IPS-20b (cell line): ENCODE measurements at regions not wholly inside any gene's neighbourhood (a gene's known extent, or its start where the extent isn't known, plus 50 kb on each side); places are given as distances from the start of the nearest gene placed in this dataset.
"Not testable (repeated sequence)": the region's sequence is repeated elsewhere in the genome, so short reads cannot be mapped to it uniquely, and the experiment has no call there.

Experiments
- H3K27ac ChIP-seq: one replicate; pipeline ENCODE4 v1.5.1; 2013; ENCODE audit warnings: low read length
- H3K27me3 ChIP-seq: 2 replicates; pipeline ENCODE4 v1.6.1; 2013; ENCODE audit warnings: mild to moderate bottlenecking, low read length, inconsistent platforms; ENCODE audit not compliant: insufficient read depth
- H3K36me3 ChIP-seq: 2 replicates; pipeline ENCODE4 v1.6.1; 2013; ENCODE audit warnings: low read depth, mild to moderate bottlenecking, inconsistent platforms, low read length, moderate library complexity; ENCODE audit not compliant: insufficient read depth
- H3K4me1 ChIP-seq: 2 replicates; pipeline ENCODE4 v1.6.1; 2013; ENCODE audit warnings: mild to moderate bottlenecking, control low read depth, inconsistent platforms, low read length, moderate library complexity; ENCODE audit not compliant: insufficient read depth
- H3K4me3 ChIP-seq: 2 replicates; pipeline ENCODE4 v1.5.1; 2013; ENCODE audit warnings: mild to moderate bottlenecking, low read length, inconsistent platforms
- H3K9ac ChIP-seq: 2 replicates; pipeline ENCODE4 v1.6.1; 2013; ENCODE audit warnings: low read depth, mild to moderate bottlenecking, inconsistent platforms, low read length, moderate library complexity
- H3K9me3 ChIP-seq: 2 replicates; pipeline ENCODE4 v1.6.1; 2013; ENCODE audit warnings: mild to moderate bottlenecking, low read depth, low read length, inconsistent platforms; ENCODE audit not compliant: insufficient read depth

DNA sequence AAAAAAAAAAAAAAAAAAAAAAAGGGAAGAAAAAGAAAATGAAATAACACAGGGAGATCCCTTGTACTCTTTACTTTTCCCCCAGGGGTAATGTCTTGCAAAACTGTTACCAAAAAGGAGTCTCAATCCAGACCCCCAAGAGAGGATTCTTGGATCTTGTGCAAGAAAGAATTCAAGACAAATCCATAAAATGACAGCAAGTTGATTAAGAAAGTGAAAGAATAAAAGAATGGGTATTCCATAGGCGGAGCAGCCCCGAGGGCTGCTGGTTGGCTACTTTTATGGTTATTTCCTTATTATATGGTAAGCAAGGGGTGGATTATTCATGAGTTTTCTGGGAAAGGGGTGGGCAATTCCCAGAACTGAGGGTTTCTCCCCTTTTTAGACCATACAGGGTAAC, 604.3 kb upstream of the AMELY start:
- no peak overlapping the region for H3K4me3 ChIP-seq
- no peaks in the 10 kb centered on the region for H3K9me3 ChIP-seq
- no peaks in the 10 kb centered on the region for H3K27me3 ChIP-seq
- no peak overlapping the region for H3K9ac ChIP-seq
- H3K36me3 ChIP-seq: no peaks in the 10 kb centered on the region
- H3K4me1 ChIP-seq: no peaks in the 10 kb centered on the region
- no peak overlapping the region for H3K27ac ChIP-seq

- no peak overlapping the region for H3K27ac ChIP-seq
- no peak overlapping the region for H3K9ac ChIP-seq
- no peaks in the 10 kb centered on the region for H3K4me1 ChIP-seq
- H3K27me3 ChIP-seq: no peaks in the 10 kb centered on the region
- H3K4me3 ChIP-seq: no peak overlapping the region
- H3K36me3 ChIP-seq: no peaks in the 10 kb centered on the region
- no peaks in the 10 kb centered on the region for H3K9me3 ChIP-seq
These were observed 591.3 kb upstream of the AMELY start for GRCh38 chrY:7502896-7503295.

DNA sequence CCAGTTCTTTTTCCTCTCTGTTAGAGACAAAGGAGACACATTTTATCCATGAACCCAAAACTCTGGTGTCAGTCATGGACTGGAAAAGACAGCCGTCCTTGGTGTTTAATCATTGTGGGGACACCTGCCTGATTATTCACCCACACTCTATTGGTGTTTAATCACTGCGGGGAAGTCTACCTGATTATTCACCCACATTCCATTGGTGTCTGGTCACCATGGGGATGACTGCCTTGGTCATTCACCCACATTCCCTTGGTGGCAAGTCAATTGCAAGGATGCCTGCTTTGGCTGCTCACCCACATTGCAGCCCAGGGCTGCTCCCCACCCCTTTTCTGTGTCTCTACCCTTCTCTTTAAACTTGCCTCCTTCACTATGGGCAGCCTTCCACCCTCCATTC, 589.7 kb upstream of the AMELY start:
- no peak overlapping the region for H3K27ac ChIP-seq
- H3K4me3 ChIP-seq: no peak overlapping the region
- H3K9ac ChIP-seq: no peak overlapping the region
- H3K36me3 ChIP-seq: no peaks in the 10 kb centered on the region
- no peaks in the 10 kb centered on the region for H3K4me1 ChIP-seq
- no peaks in the 10 kb centered on the region for H3K9me3 ChIP-seq
- H3K27me3 ChIP-seq: no peaks in the 10 kb centered on the region

GRCh38 chrY:7496001-7496400, 584.4 kb upstream of the AMELY start:
- Histone ChIP-seq H3K9ac (no peak overlapping the region), H3K4me1 (no peaks in the 10 kb centered on the region), H3K27me3 (no peaks in the 10 kb centered on the region), H3K36me3 (no peaks in the 10 kb centered on the region), H3K27ac (no peak overlapping the region), H3K9me3 (no peaks in the 10 kb centered on the region), H3K4me3 (no peak overlapping the region)

DNA sequence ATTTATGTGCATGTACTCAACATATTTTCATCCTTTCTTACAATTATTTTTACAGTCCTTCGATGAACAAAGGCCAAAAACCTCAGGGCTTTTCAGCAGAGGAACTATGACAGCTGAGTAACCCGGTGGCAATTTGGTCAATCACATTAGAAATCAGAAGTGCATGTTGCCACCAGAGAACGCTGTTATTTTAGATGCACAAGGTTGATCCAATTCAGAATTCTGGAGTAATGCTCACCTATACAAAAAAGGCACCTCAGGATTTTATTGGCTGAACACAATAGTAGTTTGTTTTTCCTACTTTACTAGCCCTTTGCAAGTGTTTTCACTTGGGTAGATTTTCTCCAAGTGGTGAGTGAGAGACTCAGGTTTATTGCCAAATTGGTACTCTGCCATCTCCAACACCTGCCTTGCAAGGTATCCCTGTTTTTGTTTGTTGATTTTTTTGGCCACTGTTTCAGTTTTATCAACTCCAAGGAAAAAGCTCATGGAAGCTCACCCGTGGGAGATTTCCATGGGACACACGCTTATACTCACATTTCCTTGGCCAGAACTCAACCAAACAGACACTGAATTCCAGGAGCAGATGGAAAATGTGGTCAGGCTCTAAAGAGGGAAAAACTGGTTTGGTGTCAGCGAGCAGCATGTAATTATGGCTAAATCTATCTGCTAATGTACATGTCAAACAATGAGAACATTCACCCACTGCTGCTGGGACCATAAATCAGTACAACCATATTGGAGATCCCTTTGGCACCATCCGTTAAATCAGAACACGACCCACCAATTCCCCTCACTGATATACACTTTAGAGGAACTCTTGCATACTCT, 573.1 kb upstream of the AMELY start:
- H3K4me3 ChIP-seq: not testable (repeated sequence)

DNA sequence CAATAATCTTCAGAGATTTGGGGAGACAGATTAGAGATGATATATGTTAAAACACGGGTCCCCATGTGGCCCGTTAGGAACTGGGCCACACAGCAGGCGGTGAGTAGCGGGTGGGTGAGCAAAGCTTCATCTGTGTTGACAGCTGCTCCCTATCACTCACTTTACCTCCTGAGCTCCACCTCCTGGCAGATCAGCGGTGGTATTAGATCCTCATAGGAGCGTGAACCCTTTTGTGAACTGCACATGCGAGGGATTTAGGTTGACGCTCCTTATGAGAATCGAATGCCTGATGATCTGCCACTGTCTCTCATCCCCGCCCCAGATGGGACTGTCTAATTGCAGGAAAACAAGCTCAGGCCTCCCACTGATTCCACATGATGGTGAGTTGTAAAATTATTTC, 560.4 kb upstream of the AMELY start:
- Histone ChIP-seq H3K9ac (no peak overlapping the region), H3K9me3 (no peaks in the 10 kb centered on the region), H3K27ac (no peak overlapping the region), H3K36me3 (no peaks in the 10 kb centered on the region), H3K4me1 (no peaks in the 10 kb centered on the region), H3K4me3 (no peak overlapping the region), H3K27me3 (no peaks in the 10 kb centered on the region)

More for the DNA sequence above, 573.1 kb upstream of the AMELY start:
- not testable (repeated sequence) for H3K9ac ChIP-seq, H3K9me3 ChIP-seq, H3K27me3 ChIP-seq, H3K36me3 ChIP-seq, H3K27ac ChIP-seq, H3K4me1 ChIP-seq

DNA sequence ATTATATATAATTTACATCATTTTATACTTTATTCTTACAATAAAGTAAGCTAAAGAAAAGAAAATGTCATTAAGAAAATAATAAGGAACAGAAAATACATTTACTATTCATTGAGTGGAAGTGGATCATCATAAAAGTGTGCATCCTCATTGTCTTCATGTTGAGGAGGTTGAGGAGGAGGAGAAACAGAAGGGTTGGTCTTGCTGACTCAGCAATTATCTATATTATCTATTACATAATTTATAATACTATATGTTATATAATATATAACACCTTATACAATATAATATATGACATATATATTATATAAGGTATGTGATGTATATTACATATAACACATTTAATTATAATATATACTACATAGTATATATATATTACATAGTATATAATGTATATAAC, 558.5 kb upstream of the AMELY start:
- Histone ChIP-seq H3K9ac (no peak overlapping the region), H3K27ac (no peak overlapping the region), H3K4me1 (no peaks in the 10 kb centered on the region), H3K27me3 (no peaks in the 10 kb centered on the region), H3K4me3 (no peak overlapping the region), H3K9me3 (no peaks in the 10 kb centered on the region), H3K36me3 (no peaks in the 10 kb centered on the region)

DNA sequence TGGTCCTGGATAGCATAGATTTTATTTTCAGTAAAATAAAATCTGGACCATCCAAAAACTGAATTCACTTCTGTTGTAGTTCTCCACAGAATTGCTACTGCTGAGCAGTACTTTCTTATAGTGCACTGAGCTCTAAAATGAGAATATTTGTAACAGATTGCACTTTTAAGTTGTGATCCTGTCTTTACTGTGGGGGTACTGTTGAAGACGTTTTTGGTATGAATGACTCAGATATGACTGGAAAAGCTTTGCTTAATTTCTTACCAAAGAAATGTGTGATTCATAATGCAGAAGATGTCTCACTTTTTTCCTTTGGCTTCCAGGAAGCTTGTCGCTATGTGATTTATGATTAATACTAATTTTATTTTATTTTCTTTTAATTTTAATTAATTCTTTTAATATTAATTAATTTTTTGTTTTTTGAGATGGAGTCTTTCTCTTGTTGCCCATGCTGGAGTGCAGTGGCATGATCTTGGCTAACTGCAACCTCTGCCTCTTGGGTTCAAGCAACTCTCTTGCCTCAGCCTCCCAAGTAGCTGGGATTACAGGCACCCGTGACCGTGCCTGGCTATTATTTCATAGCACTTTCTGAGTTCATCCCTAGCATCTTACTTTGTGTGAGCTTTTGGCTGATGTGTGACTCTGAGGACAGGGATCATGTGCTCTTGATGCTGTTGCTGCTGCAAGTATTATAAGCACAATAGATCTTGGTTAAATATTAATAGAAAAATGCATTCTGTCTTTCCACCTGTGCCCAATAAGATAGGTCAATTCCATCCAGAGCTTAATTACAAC, 557.6 kb upstream of the AMELY start:
- no peak overlapping the region for H3K9ac ChIP-seq

DNA sequence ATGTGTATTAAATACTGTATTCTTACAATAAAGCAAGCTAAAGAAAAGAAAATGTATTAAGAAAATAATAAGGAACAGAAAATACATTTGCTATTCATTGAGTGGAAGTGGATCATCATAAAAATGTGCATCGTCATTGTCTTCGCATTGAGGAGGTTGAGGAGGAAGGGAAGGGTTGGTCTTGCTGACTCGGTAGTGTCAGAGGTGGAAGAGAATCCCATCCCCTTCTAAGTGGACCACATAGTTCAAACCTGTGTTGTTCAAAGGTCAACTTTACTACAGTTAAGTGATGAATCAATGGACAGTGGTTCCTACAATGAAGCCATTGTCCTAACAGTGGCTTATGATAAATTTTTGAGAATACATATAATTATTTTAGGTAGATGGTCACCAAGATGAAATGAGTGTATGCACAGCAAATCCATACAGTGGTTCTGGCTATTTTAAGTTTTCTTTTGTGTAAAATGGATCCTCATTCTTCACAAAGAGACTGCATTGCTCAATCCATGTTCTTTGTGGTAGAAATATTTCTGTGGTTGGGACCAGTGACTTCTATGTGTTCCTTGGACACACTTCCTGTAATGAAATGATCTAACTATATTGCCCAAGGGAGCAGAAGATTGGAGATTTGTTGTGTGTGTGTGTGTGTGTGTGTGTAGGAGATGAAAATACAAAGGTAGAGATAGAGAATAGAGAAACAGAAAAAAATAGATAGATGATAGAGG, 556.4 kb upstream of the AMELY start:
- no peaks in the 10 kb centered on the region for H3K9me3 ChIP-seq
- no peaks in the 10 kb centered on the region for H3K4me1 ChIP-seq
- no peak overlapping the region for H3K9ac ChIP-seq
- H3K36me3 ChIP-seq: no peaks in the 10 kb centered on the region
- no peaks in the 10 kb centered on the region for H3K27me3 ChIP-seq
- no peak overlapping the region for H3K4me3 ChIP-seq
- no peak overlapping the region for H3K27ac ChIP-seq

More for the DNA sequence above, 557.6 kb upstream of the AMELY start:
- Histone ChIP-seq H3K27me3 (no peaks in the 10 kb centered on the region), H3K27ac (no peak overlapping the region), H3K36me3 (no peaks in the 10 kb centered on the region), H3K4me1 (no peaks in the 10 kb centered on the region), H3K4me3 (no peak overlapping the region), H3K9me3 (no peaks in the 10 kb centered on the region)

GRCh38 chrY:7465185-7465621, 553.7 kb upstream of the AMELY start:
- no peaks in the 10 kb centered on the region for H3K27me3 ChIP-seq
- no peak overlapping the region for H3K9ac ChIP-seq
- H3K9me3 ChIP-seq: no peaks in the 10 kb centered on the region
- no peak overlapping the region for H3K4me3 ChIP-seq
- H3K27ac ChIP-seq: no peak overlapping the region
- H3K36me3 ChIP-seq: no peaks in the 10 kb centered on the region
- H3K4me1 ChIP-seq: no peaks in the 10 kb centered on the region

DNA sequence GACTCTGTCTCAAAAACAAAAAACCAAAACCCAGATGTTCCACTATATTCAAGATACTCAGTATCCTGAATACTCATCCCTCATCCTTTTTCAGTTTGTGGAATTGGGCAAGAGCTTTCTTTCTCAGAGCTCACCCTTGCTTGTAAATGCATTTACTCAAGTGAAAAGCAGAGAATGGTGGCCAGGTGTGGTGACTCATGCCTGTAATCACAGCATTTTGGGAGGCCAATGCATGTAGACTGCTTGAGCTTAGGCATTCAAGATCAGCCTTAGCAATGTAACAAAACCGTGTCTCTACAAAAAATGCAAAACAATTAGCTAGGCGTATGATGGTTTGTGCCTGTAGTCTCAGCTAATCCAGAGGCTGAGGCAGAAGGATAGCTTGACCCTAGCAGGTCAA, 553.2 kb upstream of the AMELY start:
- H3K36me3 ChIP-seq: no peaks in the 10 kb centered on the region
- H3K27ac ChIP-seq: no peak overlapping the region
- no peak overlapping the region for H3K9ac ChIP-seq
- H3K9me3 ChIP-seq: no peaks in the 10 kb centered on the region
- H3K4me3 ChIP-seq: no peak overlapping the region
- no peaks in the 10 kb centered on the region for H3K4me1 ChIP-seq
- no peaks in the 10 kb centered on the region for H3K27me3 ChIP-seq
